ENCODE measurements at regions not wholly inside any gene's neighbourhood (a gene's known extent, or its start where the extent isn't known, plus 50 kb on each side); places are given as distances from the start of the nearest gene placed in this dataset.

GRCh38 chr11:66789097-66789890, 53.9 kb upstream of the RCE1 start:
- in situ Hi-C loops (cut with MboI) = no loop called here

DNA sequence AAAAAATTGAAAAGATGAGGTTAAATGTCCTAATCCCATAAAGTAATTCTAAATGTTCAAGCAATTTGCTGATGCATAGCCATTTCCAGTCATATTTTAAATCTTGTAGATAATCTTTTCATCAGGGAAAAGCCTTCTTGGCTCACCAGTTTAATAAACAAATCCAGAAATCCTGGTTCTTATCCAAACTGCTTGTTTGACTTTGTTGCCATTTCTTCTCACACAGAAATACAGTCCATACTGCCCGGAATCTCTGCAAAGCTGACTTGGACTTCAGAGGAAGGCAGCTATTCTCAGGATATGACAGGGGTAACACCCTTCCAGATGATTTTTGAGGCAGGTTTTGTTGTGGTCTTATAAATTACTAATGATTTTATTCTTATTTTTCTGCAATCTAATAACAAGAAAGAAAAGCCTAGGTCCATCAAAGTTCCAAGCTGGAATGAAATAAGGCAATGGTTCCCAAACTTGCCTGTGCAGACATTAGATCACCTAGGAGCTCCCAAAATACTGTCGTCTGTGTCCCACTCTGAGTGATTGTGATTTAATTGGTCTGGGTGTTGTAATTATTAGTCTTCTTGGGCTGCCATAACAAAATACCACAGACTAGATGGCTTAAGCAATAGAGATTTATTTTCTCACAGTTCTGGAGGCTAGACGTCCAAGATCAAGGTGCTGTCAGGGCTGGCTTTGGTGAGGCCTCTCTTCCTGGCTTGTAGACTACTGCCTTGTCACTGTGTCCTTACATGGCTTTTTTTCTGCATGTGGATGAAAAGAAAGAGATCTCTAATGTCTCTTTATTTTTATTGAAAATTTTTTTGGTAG, 55.1 kb upstream of the RCE1 start:
- intact Hi-C loops (cut with micrococcal nuclease; ENCODE audit: unreplicated experiment) = no loop called here
- H3K9me3 ChIP-seq (replicated peaks; ENCODE audit: control insufficient read depth, insufficient read depth, low read length) = no peaks in the 10 kb centered on the region
- WGBS (ENCODE audit: insufficient coverage, insufficient replicate concordance, low lambda C conversion rate, missing lambda C conversion rate) = 97% methylated on average over 3 of the region's 3 CpGs
- no peak for FAIRE-seq
- no peak overlapping the region for H3K9ac ChIP-seq (ENCODE audit: control insufficient read depth, insufficient read depth, low read length)
- no peak overlapping the region for H3K4me2 ChIP-seq (ENCODE audit: control insufficient read depth, insufficient read depth)
- no peaks in the 10 kb centered on the region for H4K20me1 ChIP-seq (ENCODE audit: control insufficient read depth, insufficient read depth)
- no peak overlapping the region for H3K27ac ChIP-seq (ENCODE audit: control insufficient read depth, insufficient read depth)
- in situ Hi-C loops (cut with MboI) = no loop called here
- DNase-seq (ENCODE audit: low read depth, low spot score) = no peak
- ChIA-PET SMC1A (ENCODE audit: uncharacterized antibody, unreplicated experiment) (no interaction called here), POLR2A (interaction anchor here (0.6 kb wide), 2 partner anchors 11 to 680 kb away, joined by 3 read pairs; no protein-coding TSS in a partner anchor), RAD21 (ENCODE audit: unreplicated experiment) (no interaction called here), CTCF (interaction anchor here (1.2 kb wide), 1 partner anchor 11 kb away, joined by 4 read pairs; no protein-coding TSS in a partner anchor)
- ATAC-seq = no peak
- BruUV-seq (replicated peaks) = no TSS peak
- H3K4me3 ChIP-seq = no peak overlapping the region
- no peaks in the 10 kb centered on the region for H3K79me2 ChIP-seq (ENCODE audit: control insufficient read depth, insufficient read depth, low read length)
- no peaks in the 10 kb centered on the region for H3K27me3 ChIP-seq (replicated peaks in 1 of 2; ENCODE audit: control insufficient read depth in 2 of 2, insufficient read depth in 2 of 2, low read length in 1 of 2)
- H3K36me3 ChIP-seq (ENCODE audit: control insufficient read depth in 2 of 2, insufficient read depth in 2 of 2, low read length in 1 of 2) = no peaks in the 10 kb centered on the region
- H2AFZ ChIP-seq (ENCODE audit: control insufficient read depth, low read depth, low read length) = no peak overlapping the region
- no peaks in the 10 kb centered on the region for H3K4me1 ChIP-seq (ENCODE audit: control insufficient read depth, insufficient read depth, low read length)
- TF ChIP-seq PAX8 (IDR thresholded peaks at IDR 0.05) (no peak), NFYB (IDR thresholded peaks at IDR 0.05; ENCODE audit: insufficient read depth, low read depth, low read length) (no peak), MEF2B (IDR thresholded peaks at IDR 0.05; ENCODE audit: partially characterized antibody, poor library complexity, severe bottlenecking) (no peak), HDAC2 (IDR thresholded peaks at IDR 0.05) (no peak), TCF7 (IDR thresholded peaks at IDR 0.05; ENCODE audit: borderline replicate concordance) (no peak), SMAD5 (IDR thresholded peaks at IDR 0.05; ENCODE audit: low read depth) (no peak), NBN (IDR thresholded peaks at IDR 0.05) (no peak)
- TF ChIP-seq, protein P1, sequence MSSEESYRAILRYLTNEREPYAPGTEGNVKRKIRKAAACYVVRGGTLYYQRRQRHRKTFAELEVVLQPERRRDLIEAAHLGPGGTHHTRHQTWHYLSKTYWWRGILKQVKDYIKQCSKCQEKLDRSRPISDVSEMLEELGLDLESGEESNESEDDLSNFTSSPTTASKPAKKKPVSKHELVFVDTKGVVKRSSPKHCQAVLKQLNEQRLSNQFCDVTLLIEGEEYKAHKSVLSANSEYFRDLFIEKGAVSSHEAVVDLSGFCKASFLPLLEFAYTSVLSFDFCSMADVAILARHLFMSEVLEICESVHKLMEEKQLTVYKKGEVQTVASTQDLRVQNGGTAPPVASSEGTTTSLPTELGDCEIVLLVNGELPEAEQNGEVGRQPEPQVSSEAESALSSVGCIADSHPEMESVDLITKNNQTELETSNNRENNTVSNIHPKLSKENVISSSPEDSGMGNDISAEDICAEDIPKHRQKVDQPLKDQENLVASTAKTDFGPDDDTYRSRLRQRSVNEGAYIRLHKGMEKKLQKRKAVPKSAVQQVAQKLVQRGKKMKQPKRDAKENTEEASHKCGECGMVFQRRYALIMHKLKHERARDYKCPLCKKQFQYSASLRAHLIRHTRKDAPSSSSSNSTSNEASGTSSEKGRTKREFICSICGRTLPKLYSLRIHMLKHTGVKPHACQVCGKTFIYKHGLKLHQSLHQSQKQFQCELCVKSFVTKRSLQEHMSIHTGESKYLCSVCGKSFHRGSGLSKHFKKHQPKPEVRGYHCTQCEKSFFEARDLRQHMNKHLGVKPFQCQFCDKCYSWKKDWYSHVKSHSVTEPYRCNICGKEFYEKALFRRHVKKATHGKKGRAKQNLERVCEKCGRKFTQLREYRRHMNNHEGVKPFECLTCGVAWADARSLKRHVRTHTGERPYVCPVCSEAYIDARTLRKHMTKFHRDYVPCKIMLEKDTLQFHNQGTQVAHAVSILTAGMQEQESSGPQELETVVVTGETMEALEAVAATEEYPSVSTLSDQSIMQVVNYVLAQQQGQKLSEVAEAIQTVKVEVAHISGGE (CRISPR knock-in tag; IDR thresholded peaks at IDR 0.05) = no peak
- TF ChIP-seq, protein P2, sequence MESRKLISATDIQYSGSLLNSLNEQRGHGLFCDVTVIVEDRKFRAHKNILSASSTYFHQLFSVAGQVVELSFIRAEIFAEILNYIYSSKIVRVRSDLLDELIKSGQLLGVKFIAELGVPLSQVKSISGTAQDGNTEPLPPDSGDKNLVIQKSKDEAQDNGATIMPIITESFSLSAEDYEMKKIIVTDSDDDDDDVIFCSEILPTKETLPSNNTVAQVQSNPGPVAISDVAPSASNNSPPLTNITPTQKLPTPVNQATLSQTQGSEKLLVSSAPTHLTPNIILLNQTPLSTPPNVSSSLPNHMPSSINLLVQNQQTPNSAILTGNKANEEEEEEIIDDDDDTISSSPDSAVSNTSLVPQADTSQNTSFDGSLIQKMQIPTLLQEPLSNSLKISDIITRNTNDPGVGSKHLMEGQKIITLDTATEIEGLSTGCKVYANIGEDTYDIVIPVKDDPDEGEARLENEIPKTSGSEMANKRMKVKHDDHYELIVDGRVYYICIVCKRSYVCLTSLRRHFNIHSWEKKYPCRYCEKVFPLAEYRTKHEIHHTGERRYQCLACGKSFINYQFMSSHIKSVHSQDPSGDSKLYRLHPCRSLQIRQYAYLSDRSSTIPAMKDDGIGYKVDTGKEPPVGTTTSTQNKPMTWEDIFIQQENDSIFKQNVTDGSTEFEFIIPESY (IDR thresholded peaks at IDR 0.05) = no peak

More at GRCh38 chr11:66789097-66789890, 53.9 kb upstream of the RCE1 start:
- no peak overlapping the region for H2AFZ ChIP-seq (ENCODE audit: control insufficient read depth, low read depth, low read length)
- no peaks in the 10 kb centered on the region for H3K27me3 ChIP-seq (replicated peaks in 1 of 2; ENCODE audit: control insufficient read depth in 2 of 2, insufficient read depth in 2 of 2, low read length in 1 of 2)
- H3K4me3 ChIP-seq = no peak overlapping the region
- POLR2A ChIA-PET = no interaction called here
- intact Hi-C loops (cut with micrococcal nuclease; ENCODE audit: unreplicated experiment) = no loop called here
- no peak for TF ChIP-seq NRF1 (conservative IDR thresholded peaks at IDR 0.05; ENCODE audit: low read depth, low read length)
- no peaks in the 10 kb centered on the region for H4K20me1 ChIP-seq (ENCODE audit: control insufficient read depth, insufficient read depth)
- SMC1A ChIA-PET (ENCODE audit: uncharacterized antibody, unreplicated experiment) = interaction anchor here (0.5 kb wide), 1 partner anchor 95 kb away, joined by 3 read pairs; no protein-coding TSS in a partner anchor
- no peak for DNase-seq (ENCODE audit: low read depth, low spot score)
- BruUV-seq (replicated peaks) = TSS peak; percentile 41
- H3K4me1 ChIP-seq (ENCODE audit: control insufficient read depth, insufficient read depth, low read length) = no peaks in the 10 kb centered on the region
- no peak overlapping the region for H3K4me2 ChIP-seq (ENCODE audit: control insufficient read depth, insufficient read depth)
- peak; percentile 57 for FAIRE-seq
- WGBS (ENCODE audit: insufficient coverage, insufficient replicate concordance, low lambda C conversion rate, missing lambda C conversion rate) = 68% methylated on average over 2 of the region's 2 CpGs
- no peaks in the 10 kb centered on the region for H3K36me3 ChIP-seq (ENCODE audit: control insufficient read depth in 2 of 2, insufficient read depth in 2 of 2, low read length in 1 of 2)
- RAD21 ChIA-PET (ENCODE audit: unreplicated experiment) = no interaction called here
- no peak overlapping the region for H3K9ac ChIP-seq (ENCODE audit: control insufficient read depth, insufficient read depth, low read length)
- CTCF ChIA-PET = no interaction called here
- no peak overlapping the region for H3K27ac ChIP-seq (ENCODE audit: control insufficient read depth, insufficient read depth)
- H3K9me3 ChIP-seq (replicated peaks; ENCODE audit: control insufficient read depth, insufficient read depth, low read length) = no peaks in the 10 kb centered on the region
- ATAC-seq = no peak
- no peaks in the 10 kb centered on the region for H3K79me2 ChIP-seq (ENCODE audit: control insufficient read depth, insufficient read depth, low read length)
